Stimulated activated CD4-positive, alpha-beta T cell treated with anti-CD3 and anti-CD28 coated beads, TNF-alpha, amount 100 ng/mL, for 48 hours (primary cell): ENCODE measurements at regions not wholly inside any gene's neighbourhood (a gene's known extent, or its start where the extent isn't known, plus 50 kb on each side); places are given as distances from the start of the nearest gene placed in this dataset.

Experiments used
- DNase-seq, 3 donors: peaks; one replicate each; pipeline ENCODE4 v3.0.0-alpha.2; 2020; ENCODE audit warnings: low read depth in 3 of 3

- no peak for DNase-seq
Measured at GRCh38 chr9:108677776-108678175, 178.0 kb downstream of the ACTL7B start.

GRCh38 chr9:108676355-108676754 is 179.4 kb downstream of the ACTL7B start:
- DNase-seq, result no peak

- no peak for DNase-seq
Measured at GRCh38 chr9:108675708-108676107, 180.1 kb downstream of the ACTL7B start.

GRCh38 chr9:108674766-108675530 is 180.8 kb downstream of the ACTL7B start:
- no peak for DNase-seq

- DNase-seq, result no peak
Measured at GRCh38 chr9:108673386-108673785, 182.4 kb downstream of the ACTL7B start.

- no peak for DNase-seq
Measured at GRCh38 chr9:108672475-108673190, 183.2 kb downstream of the ACTL7B start.

GRCh38 chr9:108671794-108672193 is 184.0 kb downstream of the ACTL7B start:
- DNase-seq, result no peak

GRCh38 chr9:108671176-108671575 is 184.6 kb downstream of the ACTL7B start:
- no peak for DNase-seq

GRCh38 chr9:108668938-108669335 is 186.8 kb downstream of the ACTL7B start:
- DNase-seq, result no peak

- DNase-seq, result no peak
Measured at GRCh38 chr9:108668191-108668937, 187.4 kb downstream of the ACTL7B start.

GRCh38 chr9:108666240-108666784 is 189.5 kb downstream of the ACTL7B start:
- no peak for DNase-seq

- DNase-seq, result no peak
Measured at GRCh38 chr9:108665521-108666239, 190.1 kb downstream of the ACTL7B start.

- no peak for DNase-seq
Measured at GRCh38 chr9:108664309-108665255, 191.2 kb downstream of the ACTL7B start.

GRCh38 chr9:108663422-108663821 is 192.4 kb downstream of the ACTL7B start:
- DNase-seq, result no peak

GRCh38 chr9:108662956-108663355 is 192.8 kb downstream of the ACTL7B start:
- no peak for DNase-seq

- no peak for DNase-seq
Measured at GRCh38 chr9:108662091-108662875, 193.5 kb downstream of the ACTL7B start.

GRCh38 chr9:108656566-108656965 is 199.2 kb downstream of the ACTL7B start:
- DNase-seq, result no peak

- DNase-seq, result no peak
Measured at GRCh38 chr9:108655818-108656217, 200.0 kb downstream of the ACTL7B start.

GRCh38 chr9:108654566-108654965 is 201.2 kb downstream of the ACTL7B start:
- DNase-seq, result no peak

- no peak for DNase-seq
Measured at GRCh38 chr9:108652851-108653250, 202.9 kb downstream of the ACTL7B start.
